ENCODE measurements at regions not wholly inside any gene's neighbourhood (a gene's known extent, or its start where the extent isn't known, plus 50 kb on each side); places are given as distances from the start of the nearest gene placed in this dataset.
A peak's percentile ranks its signal among the peaks of the same experiment; 100 is the strongest.

- Histone ChIP-seq H3K4me3 (no peak overlapping the region), H3K27ac (no peak overlapping the region), H3K36me3 (no peaks in the 10 kb centered on the region), H3K4me1 (no peaks in the 10 kb centered on the region), H3K27me3 (no peaks in the 10 kb centered on the region), H3K9me3 (peaks cover 0 to 12% (median 0%) of the 10 kb centered on the region in 4 donors)
- 59 to 88% (median 79%) methylated on average over 1 of the region's 1 CpG for WGBS, 5 donors
- DNase-seq = no peak
- TF ChIP-seq POLR2A (IDR thresholded peaks at IDR 0.05) = no peak
- no peak for TF ChIP-seq POLR2AphosphoS5 (IDR thresholded peaks at IDR 0.05)
- no peak for TF ChIP-seq EP300 (IDR thresholded peaks at IDR 0.05)
- TF ChIP-seq CTCF (IDR thresholded peaks at IDR 0.05) = no peak
- intact Hi-C loops (cut with DNase I; ENCODE audit: low total_unique reads) = no loop called here
Observed at GRCh38 chr4:28267166-28267565, 1406.5 kb downstream of the STIM2 start.

- H3K36me3 ChIP-seq = no peaks in the 10 kb centered on the region
- intact Hi-C loops (cut with DNase I; ENCODE audit: low total_unique reads) = no loop called here
- H3K27ac ChIP-seq = no peak overlapping the region
- DNase-seq = no peak
- peaks cover 0 to 4% (median 0%) of the 10 kb centered on the region in 4 donors for H3K9me3 ChIP-seq
- H3K27me3 ChIP-seq = no peaks in the 10 kb centered on the region
- WGBS, 5 donors = 29 to 46% (median 36%) methylated on average over 2 of the region's 2 CpGs
- no peaks in the 10 kb centered on the region for H3K4me1 ChIP-seq
- no peak overlapping the region for H3K4me3 ChIP-seq
- TF ChIP-seq POLR2AphosphoS5 (IDR thresholded peaks at IDR 0.05) (no peak), CTCF (IDR thresholded peaks at IDR 0.05) (no peak)
Observed at GRCh38 chr4:28269426-28269825, 1408.8 kb downstream of the STIM2 start.

- intact Hi-C loops (cut with DNase I; ENCODE audit: low total_unique reads) = no loop called here
- Histone ChIP-seq H3K4me1 (peaks cover 0 to 11% (median 0%) of the 10 kb centered on the region in 4 donors), H3K27me3 (no peaks in the 10 kb centered on the region), H3K36me3 (no peaks in the 10 kb centered on the region), H3K4me3 (no peak overlapping the region), H3K27ac (no peak overlapping the region), H3K9me3 (peaks cover 0 to 4% (median 2%) of the 10 kb centered on the region in 4 donors)
- no peak for TF ChIP-seq POLR2AphosphoS5 (IDR thresholded peaks at IDR 0.05)
- no peak for TF ChIP-seq EP300 (IDR thresholded peaks at IDR 0.05)
- no peak for TF ChIP-seq CTCF (IDR thresholded peaks at IDR 0.05)
- no peak for TF ChIP-seq POLR2A (IDR thresholded peaks at IDR 0.05)
- peak in 1 of 2 donors; percentile 29 for DNase-seq
Observed at GRCh38 chr4:28277931-28278330, 1417.3 kb downstream of the STIM2 start.

- no peak for DNase-seq
- WGBS, 5 donors = 68 to 87% (median 79%) methylated on average over 1 of the region's 1 CpG
- Histone ChIP-seq H3K4me3 (no peak overlapping the region), H3K36me3 (no peaks in the 10 kb centered on the region), H3K9me3 (peaks cover 0 to 4% (median 1%) of the 10 kb centered on the region in 4 donors), H3K27me3 (no peaks in the 10 kb centered on the region), H3K27ac (no peak overlapping the region), H3K4me1 (peaks cover 0 to 11% (median 0%) of the 10 kb centered on the region in 4 donors)
- no peak for TF ChIP-seq POLR2AphosphoS5 (IDR thresholded peaks at IDR 0.05)
- no peak for TF ChIP-seq EP300 (IDR thresholded peaks at IDR 0.05)
- TF ChIP-seq POLR2A (IDR thresholded peaks at IDR 0.05) = no peak
- no peak for TF ChIP-seq CTCF (IDR thresholded peaks at IDR 0.05)
- intact Hi-C loops (cut with DNase I; ENCODE audit: low total_unique reads) = no loop called here
Observed at GRCh38 chr4:28278676-28279075, 1418.0 kb downstream of the STIM2 start.
